ENCODE measurements at regions not wholly inside any gene's neighbourhood (a gene's known extent, or its start where the extent isn't known, plus 50 kb on each side); places are given as distances from the start of the nearest gene placed in this dataset.

DNA sequence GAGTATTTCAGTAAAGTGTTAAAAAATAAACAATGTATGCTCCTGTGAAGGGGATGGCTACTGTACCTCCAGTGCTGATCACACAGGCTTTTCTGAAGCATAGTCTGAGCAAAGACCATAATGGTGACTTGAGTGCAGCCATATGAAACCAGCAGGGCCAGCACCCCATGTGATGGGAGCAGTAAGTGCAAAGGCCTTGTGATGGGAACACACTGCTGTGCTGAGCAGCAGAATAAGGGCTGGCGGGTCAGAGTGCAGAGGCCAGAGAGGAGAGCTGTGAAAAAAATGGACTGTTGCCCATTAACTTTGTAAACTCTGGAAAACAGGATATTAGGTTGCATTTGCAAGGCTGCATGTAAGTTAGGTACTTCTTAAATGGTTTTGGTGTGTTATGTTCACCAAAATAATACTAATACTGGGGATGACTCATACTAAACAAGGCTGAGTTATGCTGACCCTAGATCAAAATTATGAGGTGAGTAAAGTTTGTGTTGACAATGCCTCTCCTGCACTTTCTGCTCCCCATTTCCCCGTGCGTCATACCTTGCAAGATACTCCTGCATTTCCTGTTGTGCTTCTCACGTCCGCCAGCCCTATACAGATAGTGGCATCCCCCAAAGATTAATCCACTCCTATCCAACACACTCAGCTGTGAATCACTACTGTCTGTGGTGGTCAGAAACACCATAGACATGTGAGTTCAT, 67.0 kb upstream of the FAM9A start:
- TF ChIP-seq CTCF (IDR thresholded peaks at IDR 0.05) (no peak), POLR2A (IDR thresholded peaks at IDR 0.05) (no peak), EP300 (IDR thresholded peaks at IDR 0.05; ENCODE audit: low read depth) (no peak), POLR2AphosphoS5 (IDR thresholded peaks at IDR 0.05) (no peak)
